HG02970 (cell line): ENCODE measurements at regions not wholly inside any gene's neighbourhood (a gene's known extent, or its start where the extent isn't known, plus 50 kb on each side); places are given as distances from the start of the nearest gene placed in this dataset.
A peak's percentile ranks its signal among the peaks of the same experiment; 100 is the strongest.

Experiments
- ATAC-seq: cut with Tn5 transposase; IDR thresholded peaks from one replicate; pipeline ENCODE4 v1.9.1; 2021; ENCODE audit warnings: mild to moderate bottlenecking, moderate library complexity, moderate number of reproducible peaks; ENCODE audit not compliant: unreplicated experiment, low FRiP score

DNA sequence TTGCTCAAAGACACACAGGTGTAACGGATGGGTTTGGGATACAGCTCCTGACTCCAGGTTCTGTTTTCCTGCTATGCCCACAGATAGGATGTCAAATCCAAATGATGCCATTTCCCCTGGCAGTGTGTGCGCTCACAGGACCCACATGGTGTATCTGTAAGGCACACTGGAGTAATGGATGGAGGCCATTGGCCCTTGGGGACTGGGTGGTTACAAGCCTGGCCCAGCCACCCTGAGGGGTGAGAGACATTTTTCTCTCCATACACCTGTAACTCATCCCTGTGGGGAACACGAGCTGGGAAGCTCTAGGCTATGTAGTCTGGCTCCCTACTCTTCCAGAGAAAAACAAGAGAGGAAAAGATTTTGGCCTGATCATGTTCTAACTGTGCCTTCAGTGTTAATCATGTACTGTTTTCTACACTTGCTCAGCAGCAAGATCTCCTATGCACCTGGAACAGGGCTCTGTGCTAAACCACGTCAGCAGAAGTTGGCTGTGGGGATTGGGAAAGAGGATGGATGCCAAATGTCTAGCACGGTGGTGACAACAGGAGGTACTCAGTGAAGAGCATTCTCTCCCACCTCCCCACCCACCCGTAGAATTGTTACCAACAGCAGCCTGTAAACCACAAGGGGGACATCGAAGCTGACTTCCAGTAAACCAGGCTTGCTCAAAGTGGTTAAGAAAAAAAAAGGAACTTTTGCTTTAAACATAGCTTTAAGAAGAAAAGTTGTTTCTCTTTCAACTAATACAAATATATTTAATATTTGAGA is 237.0 kb downstream of the LACC1 start:
- no peak for ATAC-seq

DNA sequence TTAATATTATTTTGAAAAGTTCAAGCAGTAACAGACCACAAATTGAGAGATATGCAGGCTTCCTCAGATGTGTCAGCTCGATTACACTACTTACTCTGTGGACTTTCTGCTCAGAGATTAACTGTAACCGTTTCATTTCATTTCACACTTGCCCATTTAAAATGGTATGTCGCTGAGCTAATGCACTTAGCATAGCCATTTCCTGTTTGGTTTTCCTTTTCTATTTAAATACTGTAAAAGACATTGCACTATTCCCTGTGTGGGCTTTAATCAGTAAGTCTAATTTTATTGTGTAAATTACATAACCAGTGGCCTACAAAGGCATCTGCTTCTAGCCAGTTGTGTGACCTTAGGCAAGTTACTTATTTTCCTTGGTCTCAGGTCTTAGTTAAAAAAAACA is 237.6 kb downstream of the LACC1 start:
- ATAC-seq = no peak

DNA sequence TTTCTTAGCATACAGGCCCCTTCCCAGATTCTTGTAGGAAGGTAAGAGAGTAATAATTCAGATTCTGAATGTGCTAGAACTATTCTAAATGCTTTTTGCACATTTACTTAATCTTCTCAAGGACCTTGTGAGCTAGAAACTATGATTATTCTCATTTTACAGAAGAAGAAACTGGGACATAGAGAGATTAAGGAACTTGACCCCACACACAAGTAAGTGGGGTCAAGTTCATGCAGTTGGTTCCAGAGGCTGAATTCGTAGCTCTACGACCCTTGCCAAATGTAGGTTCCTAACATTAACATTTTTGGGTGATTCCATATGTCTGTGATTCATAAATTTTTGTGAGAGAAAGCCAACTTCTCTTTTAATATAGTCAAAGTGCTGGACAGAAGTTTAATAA is 238.1 kb downstream of the LACC1 start:
- ATAC-seq = no peak

DNA sequence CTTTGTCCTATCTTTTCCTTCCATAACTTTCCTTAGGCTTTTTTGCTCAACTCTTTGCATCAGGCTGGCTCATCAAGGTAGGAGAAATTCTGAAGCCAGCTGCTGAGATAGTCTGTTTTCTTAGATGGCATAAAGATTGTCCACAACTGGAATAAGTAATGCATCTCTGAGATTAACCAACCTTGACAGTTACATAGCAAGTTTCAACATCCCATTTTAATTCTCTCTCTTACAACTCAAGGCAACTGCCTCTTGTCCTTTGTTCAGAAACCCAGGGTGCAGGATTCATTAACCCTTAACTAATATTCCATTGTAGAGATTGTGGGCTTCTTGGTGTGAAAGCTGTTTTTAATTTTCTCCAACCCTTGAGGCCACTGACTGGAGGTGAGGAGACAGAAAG is 239.2 kb downstream of the LACC1 start:
- ATAC-seq = no peak

DNA sequence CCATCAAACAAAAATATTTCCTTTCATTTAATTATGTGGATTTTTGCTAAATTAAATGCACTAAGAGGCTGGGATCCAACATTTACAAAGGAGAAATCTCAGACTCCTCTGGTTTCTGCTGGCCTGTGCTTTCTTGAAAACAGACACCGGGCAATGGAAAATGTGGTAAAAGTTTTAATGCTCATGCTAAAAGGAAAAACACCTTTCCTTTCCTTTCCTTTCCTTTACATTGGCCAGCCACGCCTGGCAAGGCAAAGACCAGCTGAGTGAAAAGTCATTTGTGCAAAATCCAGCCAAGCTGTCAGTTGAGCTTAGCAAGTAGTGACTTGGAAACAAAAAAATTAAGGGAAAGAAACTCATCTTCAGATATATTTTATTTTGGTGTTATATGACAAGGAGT is 240.3 kb downstream of the LACC1 start:
- ATAC-seq = no peak

DNA sequence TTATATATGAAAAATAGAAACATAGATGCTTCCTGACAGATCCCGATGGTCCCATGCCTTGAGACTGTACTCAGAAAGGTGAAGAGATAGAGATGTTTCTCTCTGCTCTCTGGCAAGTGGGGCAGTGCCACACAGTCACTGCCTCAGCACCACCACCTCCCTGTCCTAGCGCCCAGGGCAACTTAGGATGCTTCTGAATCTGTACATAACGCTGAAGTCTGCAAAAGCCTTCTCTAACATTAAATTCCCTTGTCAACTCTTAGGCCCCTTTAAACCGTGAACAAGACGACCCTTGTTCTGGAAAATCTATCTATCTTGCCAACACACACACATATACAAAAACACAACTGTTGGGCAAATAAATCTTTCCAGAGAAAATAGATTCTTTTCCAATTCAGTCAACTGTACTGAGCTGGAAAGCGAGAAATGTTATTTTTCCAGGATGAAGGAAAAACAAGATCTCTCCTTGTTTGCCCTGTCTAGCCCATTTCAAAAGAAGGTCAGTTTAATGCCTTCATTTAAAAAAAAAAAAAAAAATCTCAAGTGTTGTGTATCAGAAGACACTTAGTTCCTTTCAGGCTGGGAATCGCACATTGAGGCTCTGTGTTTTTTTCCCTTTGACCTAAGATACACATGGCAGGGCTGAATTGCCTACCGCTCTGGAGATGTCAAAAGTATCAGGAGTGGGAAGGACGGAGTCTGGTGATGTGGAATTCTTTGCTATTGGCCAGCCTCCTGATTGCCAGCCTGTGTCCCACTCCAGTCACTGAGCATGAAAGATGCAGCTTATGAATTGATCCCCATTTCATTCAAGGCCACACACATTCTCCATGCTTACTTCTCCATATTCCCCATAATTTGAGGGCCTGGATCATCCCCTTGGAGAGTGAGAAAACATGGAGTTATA is 241.4 kb downstream of the LACC1 start:
- no peak for ATAC-seq

DNA sequence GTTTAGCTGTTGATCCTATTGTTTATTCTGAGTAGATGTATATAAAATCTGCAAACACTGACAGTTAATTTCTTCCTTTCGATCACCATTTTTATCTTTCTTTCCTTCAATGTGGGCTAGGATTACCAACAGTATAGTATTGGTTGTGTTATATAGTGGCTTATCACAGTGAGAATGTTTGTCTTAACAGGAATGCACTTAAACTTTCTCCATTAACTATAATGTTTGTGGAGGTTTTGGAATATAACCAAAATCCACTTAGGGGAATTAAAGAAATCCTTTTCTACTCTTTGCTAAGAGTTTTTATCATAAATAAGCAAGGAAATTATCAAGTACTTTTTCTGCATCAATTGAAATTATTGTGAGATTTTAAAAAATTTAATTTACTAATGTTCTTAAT is 244.6 kb downstream of the LACC1 start:
- no peak for ATAC-seq

DNA sequence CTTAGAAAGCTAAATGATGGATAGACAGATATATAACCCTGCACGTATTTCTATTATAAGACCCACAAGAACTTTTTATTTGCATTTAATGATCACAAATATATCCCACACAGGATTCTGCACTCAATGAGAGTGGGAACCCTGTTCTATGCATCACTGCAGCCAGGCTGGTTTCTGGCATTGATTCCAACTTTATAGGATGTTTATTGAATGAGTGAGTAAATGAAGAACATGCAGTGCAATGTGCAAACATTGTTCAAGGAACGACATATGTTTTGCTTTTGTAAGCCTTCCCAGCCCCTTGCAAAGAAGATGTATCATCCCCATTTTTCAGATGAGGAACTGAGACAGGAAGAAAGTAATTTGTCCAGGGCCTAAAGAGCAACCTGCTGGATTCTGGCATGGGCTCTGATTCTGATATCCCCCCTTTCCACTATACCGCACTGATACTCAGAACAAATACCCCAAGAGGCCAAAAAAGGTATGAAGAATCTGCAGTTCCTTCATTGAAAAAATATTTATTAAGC is 246.3 kb downstream of the LACC1 start:
- ATAC-seq = no peak

DNA sequence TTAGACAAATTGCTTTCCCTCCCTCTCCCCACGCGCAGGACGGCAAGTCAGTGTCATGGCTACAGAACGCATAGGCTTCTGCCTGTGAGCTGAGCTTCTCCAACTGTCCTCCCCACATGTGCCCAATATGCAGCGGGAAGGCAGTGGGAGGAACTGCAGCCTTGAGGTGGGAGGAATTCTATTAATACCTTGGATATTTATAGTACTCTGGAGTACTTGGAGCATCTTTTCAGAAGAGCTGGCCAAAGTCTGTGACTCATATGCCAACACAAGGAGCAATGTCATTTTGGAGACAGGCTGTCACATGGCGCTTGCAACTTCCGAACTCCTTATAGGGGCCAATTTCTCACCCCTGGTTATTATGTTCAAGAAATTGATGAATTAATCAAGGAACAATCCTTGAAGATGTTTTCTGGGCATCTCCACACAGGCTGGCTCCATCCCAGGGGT is 245.0 kb upstream of the SERP2 start:
- ATAC-seq = no peak

DNA sequence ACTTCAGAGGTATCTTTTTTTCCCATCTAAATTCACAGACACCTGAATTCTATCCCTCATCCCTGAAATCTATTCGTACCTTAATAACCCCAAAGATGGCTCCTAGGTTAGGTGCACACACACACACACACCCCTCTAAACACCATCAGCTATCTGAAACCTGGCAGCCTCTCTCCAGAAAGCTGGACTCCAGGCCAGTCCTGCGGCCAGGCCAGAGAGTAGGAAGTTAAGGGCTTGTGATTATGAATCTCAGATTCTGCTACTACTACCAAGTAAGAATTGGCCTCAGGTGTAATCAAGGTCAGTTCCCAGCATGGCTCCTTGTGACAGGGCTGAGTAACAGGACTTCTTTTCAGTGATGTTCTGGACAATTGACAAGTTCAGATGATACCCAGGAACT is 244.2 kb upstream of the SERP2 start:
- ATAC-seq = no peak

DNA sequence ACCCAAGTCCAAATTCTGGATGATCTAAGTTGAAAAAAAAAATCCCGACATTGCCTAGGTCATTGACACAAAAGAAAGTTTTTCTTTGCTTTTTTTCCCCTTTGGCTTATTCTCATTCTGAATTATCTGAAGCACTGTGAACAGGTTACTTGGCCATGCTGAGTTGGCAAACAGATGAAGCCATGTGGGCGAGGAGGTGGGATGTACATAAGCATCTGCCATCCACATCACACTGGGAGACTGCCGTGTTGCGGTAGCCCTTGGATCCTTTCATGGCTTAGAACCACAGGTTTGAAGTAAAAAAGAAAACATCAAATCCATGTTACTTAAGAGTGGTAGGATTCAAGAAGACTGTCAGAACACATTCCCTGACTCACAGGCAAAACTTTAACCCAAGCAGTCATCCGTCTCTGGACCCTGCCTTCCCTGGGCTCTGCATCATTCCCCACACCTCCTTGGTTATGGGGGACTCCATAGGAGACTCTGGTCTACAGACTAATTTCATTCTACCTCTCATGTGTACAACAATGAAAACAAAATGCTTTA is 242.5 kb upstream of the SERP2 start:
- ATAC-seq = no peak

DNA sequence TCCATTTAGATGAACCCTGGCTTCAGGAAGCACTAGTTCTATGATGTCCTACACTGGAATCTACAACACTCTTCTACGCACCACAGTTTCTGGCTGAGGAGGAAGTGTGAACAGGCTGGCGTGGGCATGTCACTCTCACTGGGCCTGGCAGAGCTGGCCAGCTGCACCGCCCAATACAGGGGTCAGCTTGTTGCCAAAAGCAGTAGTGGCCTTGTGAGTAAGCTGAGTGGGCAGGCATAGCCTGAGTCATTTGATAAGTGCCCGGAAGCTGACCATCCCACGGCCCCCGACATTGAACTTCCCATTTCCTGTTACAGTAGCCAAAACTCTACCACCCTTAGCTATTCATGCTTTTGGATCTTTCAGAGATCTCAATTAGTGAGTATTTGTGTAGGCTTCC is 240.9 kb upstream of the SERP2 start:
- ATAC-seq = no peak

DNA sequence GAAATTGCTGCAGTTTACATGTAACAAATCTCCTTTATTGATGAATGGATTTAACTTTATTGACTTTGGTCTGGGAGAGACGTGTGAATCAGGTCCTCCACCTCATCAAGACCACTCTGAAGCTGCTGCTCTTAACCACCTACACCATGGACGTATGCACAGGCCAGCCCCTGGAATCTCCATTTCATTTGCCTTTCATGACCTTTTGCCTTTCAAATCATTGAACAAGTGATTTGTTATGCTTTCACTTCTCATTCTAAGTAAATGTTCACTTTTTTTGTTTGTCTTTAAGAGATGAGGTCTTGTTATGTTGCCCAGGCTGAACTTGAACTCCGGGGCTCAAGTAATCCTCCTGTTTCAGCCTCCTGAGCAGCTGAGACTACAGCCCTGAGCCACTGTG is 240.0 kb upstream of the SERP2 start:
- ATAC-seq = no peak

DNA sequence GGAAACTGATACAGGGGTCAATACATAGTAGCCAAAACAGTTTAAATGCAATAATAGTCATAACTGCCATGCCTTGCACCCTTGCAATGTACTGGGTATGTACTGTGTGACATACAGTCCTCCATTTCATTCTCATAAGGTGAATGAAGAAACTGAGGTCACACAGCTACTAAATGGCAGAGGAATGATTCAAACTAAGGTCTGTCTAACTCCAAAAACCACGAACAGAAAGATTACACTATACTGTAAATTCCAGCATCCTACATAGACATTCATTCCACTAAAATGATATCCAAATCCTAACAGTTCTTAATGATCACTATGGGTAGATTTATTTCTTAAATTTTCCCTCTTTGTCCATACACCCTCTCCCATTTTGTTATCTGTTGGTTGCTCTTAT is 238.1 kb upstream of the SERP2 start:
- no peak for ATAC-seq

DNA sequence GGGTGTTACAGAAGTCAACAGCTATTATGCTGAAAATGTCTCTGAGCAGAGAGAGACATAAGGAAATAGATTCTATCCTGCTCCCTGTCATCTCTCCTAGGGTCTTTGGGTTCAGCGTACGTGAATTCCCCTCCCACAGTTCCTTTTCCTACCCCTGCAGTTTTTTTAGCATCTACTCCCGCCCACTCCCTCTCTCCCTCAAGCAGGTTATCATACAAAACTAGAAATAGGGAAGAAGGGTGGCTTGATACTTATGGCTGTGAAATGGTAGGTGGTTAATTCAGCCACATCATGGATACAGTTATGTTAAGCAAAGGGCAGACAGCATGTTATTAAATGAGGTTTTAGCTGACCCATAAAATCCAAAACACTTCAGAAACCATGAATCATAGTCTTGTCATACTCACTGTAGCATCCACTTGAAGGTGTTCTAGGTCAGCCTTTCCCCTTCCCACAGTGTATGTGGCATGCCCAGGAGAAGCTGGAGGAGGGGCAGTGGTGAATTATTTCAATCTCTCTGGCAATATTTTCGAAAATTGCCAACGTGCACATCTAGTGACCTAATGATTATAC is 236.8 kb upstream of the SERP2 start:
- no peak for ATAC-seq

DNA sequence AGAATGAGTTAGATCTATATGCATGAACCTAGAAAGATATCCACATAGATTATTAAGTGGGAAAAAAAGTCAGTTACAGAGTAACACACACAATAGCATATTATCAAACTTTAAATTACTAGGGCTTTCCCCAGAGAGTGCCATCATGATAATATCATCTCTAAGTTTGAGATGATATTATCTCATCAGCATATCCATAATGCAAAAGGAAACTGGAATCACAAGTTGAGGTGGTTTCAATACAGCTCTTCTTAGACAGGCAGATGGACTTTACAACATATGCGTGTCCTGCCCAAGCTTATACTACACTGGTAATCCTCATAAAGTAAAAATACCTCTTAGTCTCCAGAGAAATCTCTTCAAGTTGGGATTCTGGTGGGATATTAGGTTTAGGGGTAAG is 236.2 kb upstream of the SERP2 start:
- no peak for ATAC-seq

DNA sequence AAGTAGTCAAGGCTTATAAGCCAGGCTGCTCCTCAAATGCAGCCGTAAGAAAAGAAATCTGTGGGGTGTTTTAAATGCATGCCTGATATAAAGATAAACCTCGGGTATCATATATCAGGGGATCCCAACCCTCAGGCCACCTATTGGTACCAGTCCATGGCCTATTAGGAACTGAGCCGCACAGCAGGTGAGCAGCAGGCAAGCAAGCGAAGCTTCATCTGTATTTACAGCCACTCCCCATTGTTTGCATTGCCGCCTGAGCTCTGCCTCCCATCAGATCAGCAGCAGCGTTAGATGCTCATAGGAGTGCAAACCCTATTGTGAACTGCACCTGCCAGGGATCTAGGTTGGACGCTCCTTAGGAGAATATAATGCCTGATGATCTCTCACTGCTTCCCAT is 233.5 kb upstream of the SERP2 start:
- no peak for ATAC-seq

DNA sequence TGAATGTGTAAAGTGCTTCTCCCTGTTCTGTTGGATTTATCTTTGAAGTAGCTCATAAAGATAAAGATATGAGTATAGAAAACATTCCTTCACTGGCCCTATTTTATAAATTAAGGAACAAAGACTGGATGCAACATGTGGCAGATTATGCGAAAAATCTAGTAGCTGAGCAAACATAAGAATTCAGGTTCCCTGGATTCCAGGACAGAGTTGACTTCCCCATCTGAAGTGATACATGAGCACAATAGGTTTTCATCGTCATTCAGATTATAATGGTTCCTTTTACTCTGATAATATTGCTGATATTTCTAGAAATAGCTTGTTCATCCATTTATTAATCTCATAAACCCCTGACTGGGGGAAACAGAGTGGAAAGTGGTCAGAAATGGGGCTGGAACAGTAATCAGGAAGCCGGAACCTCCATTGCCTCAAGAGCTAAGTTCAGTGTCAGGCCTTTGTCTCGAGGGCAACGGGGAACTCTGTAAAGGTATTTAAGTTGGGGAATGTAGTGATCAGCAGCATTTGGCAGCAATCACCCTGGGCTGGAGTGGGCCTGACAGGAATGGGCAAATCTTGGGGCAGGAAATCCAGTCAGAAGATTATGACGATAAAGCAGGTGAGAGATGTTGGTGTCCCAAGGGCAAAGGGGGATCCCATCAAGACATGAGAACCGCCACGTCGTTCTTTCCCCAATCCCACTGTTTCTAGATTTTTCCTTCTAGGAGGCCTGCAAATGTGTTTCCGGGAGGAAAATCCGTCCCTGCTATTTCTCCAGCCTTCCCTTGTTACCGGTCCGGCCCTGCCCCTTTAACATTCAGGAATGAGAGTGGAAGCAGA is 232.5 kb upstream of the SERP2 start:
- no peak for ATAC-seq

DNA sequence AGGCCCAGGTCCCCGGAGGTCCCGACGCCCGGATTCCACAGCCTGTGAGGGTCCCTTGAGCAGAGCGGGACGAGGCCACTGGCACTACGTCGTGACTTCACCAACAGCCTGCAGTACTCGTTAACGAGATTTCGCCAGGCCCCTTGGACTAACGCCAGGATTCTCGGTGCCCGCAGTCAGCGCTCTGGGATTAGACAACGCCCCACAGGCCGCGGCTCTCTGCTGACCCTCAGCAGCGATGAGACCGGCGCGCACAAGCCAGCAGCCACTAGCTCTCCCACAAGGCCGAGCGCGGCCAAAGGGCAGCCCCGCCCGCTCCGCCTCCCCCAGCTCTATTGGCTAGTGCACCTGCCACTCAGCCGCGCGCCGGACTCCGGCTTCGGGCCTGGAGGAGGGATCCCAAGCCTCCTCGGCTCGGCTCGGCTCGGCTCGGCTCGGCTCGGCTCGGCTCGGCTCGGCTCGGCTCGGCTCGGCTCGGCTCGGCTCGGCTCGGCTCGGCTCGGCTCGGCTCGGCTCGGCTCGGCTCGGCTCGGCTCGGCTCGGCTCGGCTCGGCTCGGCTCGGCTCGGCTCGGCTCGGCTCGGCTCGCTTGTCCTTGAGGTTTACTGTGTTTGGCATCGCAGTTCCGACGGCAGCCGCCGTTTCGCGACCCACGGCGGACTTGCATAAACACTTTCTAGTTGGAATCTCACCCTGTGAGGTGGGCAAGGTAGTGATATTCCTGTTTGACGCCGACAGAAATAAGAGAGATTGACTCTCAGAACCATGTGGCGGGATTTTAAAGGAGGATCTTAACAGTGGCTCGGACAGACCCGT is 231.7 kb upstream of the SERP2 start:
- peak; percentile 100 for ATAC-seq
